ENCODE measurements at regions not wholly inside any gene's neighbourhood (a gene's known extent, or its start where the extent isn't known, plus 50 kb on each side); places are given as distances from the start of the nearest gene placed in this dataset.

- in situ Hi-C loops (cut with HindIII; ENCODE audit: low sequenced_read_pairs), result no loop called here
- no peak for DNase-seq (ENCODE audit: low read depth, low spot score)
- H3K4me3 ChIP-seq (ENCODE audit: low read depth, low read length), result no peak overlapping the region
- TF ChIP-seq CTCF (IDR thresholded peaks at IDR 0.05; ENCODE audit: low read depth, low read length), result no peak
Measured at GRCh38 chr12:24460506-24460905, 488.4 kb downstream of the BCAT1 start.

GRCh38 chr12:24460099-24460498, 488.8 kb downstream of the BCAT1 start:
- no peak overlapping the region for H3K4me3 ChIP-seq (ENCODE audit: low read depth, low read length)
- DNase-seq (ENCODE audit: low read depth, low spot score), result no peak
- in situ Hi-C loops (cut with HindIII; ENCODE audit: low sequenced_read_pairs), result no loop called here
- no peak for TF ChIP-seq CTCF (IDR thresholded peaks at IDR 0.05; ENCODE audit: low read depth, low read length)

DNA sequence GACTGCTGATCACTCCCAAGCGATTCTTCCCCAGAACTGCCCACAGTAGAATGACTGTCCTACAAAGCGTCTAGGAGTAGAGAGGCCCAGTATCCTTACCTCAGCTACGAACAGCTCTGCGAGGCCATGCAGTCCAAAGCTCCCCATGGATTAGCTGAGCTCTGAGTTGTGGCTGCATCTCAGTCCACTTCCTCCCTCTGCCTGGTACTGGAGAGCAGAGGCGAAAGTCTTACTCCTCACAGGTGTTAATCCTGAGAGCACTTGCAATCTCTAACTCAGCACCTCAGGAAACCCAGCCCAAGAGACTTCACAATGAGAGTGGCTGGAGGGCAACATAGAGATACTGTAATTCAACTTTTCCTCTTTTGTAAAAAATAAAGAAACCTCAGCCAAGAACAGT, 493.1 kb downstream of the BCAT1 start:
- in situ Hi-C loops (cut with HindIII; ENCODE audit: low sequenced_read_pairs), result no loop called here
- DNase-seq (ENCODE audit: low read depth, low spot score), result no peak
- TF ChIP-seq CTCF (IDR thresholded peaks at IDR 0.05; ENCODE audit: low read depth, low read length), result no peak
- H3K4me3 ChIP-seq (ENCODE audit: low read depth, low read length), result no peak overlapping the region

DNA sequence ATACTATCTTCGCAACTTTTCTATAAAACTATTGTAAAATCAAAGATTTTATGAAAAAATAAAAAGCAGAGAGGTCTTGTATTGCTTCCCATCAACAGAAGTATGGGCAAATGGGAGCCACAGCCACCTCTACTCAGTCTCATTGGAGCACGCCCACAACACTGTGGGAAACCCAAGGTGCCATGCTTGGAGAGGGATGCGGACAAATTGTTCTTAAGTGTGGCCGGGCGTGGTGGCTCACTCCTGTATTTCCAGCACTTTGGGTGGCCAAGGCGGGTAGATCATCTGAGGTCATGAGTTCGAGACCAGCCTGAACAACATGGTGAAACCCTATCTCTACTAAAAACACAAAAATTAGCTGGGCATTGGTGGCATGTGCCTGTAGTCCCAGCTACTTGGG, 498.2 kb upstream of the SOX5 start:
- no peak for TF ChIP-seq CTCF (IDR thresholded peaks at IDR 0.05; ENCODE audit: low read depth, low read length)
- DNase-seq (ENCODE audit: low read depth, low spot score), result no peak
- H3K4me3 ChIP-seq (ENCODE audit: low read depth, low read length), result no peak overlapping the region
- in situ Hi-C loops (cut with HindIII; ENCODE audit: low sequenced_read_pairs), result no loop called here

GRCh38 chr12:24446287-24446686, 496.8 kb upstream of the SOX5 start:
- no peak for TF ChIP-seq CTCF (IDR thresholded peaks at IDR 0.05; ENCODE audit: low read depth, low read length)
- no peak for DNase-seq (ENCODE audit: low read depth, low spot score)
- in situ Hi-C loops (cut with HindIII; ENCODE audit: low sequenced_read_pairs), result no loop called here
- H3K4me3 ChIP-seq (ENCODE audit: low read depth, low read length), result no peak overlapping the region

GRCh38 chr12:24444634-24445033, 495.2 kb upstream of the SOX5 start:
- DNase-seq (ENCODE audit: low read depth, low spot score), result no peak
- H3K4me3 ChIP-seq (ENCODE audit: low read depth, low read length), result no peak overlapping the region
- TF ChIP-seq CTCF (IDR thresholded peaks at IDR 0.05; ENCODE audit: low read depth, low read length), result no peak
- in situ Hi-C loops (cut with HindIII; ENCODE audit: low sequenced_read_pairs), result no loop called here

DNA sequence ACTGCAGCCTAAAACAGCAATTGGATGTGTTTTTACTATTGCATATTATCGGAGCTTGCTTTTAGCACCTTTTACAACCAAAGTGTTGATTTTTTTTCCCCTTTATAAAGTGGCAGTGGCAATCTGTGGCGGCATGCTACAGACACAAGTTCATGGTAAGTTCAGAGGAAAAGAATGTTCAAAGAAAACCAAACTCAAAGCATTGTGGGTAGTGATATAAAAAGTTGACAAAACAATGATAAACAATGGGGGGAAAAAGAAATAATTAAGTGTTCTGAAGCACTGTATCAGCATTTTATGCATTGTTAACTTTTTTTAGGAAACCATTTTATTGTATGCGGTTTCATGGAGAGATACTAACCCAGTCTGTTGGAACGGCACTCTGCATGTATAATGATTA, 492.0 kb upstream of the SOX5 start:
- in situ Hi-C loops (cut with HindIII; ENCODE audit: low sequenced_read_pairs), result no loop called here
- no peak for DNase-seq (ENCODE audit: low read depth, low spot score)
- no peak for TF ChIP-seq CTCF (IDR thresholded peaks at IDR 0.05; ENCODE audit: low read depth, low read length)
- no peak overlapping the region for H3K4me3 ChIP-seq (ENCODE audit: low read depth, low read length)

All from astrocyte of the spinal cord (primary cell).